Skeletal muscle satellite cell (primary cell): ENCODE measurements at regions not wholly inside any gene's neighbourhood (a gene's known extent, or its start where the extent isn't known, plus 50 kb on each side); places are given as distances from the start of the nearest gene placed in this dataset.

Experiments used
- H3K27me3 ChIP-seq: 2 replicates; pipeline ENCODE4 v1.7.0; 2013; ENCODE audit warnings: low read length; ENCODE audit not compliant: control insufficient read depth, insufficient read depth
- H3K36me3 ChIP-seq: 2 replicates; pipeline ENCODE4 v1.7.0; 2013; ENCODE audit warnings: mild to moderate bottlenecking, control low read depth, low read length; ENCODE audit not compliant: insufficient read depth
- H3K4me1 ChIP-seq: 2 replicates; pipeline ENCODE4 v1.7.0; 2013; ENCODE audit warnings: low read length; ENCODE audit not compliant: control insufficient read depth, insufficient read depth
- H3K4me2 ChIP-seq: 2 replicates; pipeline ENCODE4 v1.7.0; 2013; ENCODE audit warnings: mild to moderate bottlenecking, low read length
- H3K4me3 ChIP-seq: 2 replicates; pipeline ENCODE4 v1.7.0; 2013; ENCODE audit warnings: low read length
- H3K9ac ChIP-seq: 2 replicates; pipeline ENCODE4 v1.7.0; 2013; ENCODE audit warnings: mild to moderate bottlenecking, low read depth, low read length, moderate library complexity
- H3K9me3 ChIP-seq: replicated peaks from 2 replicates; pipeline ENCODE4 v1.7.0; 2013; ENCODE audit warnings: mild to moderate bottlenecking, control low read depth, low read length

- no peaks in the 10 kb centered on the region for H3K27me3 ChIP-seq
- H3K4me1 ChIP-seq, result no peaks in the 10 kb centered on the region
- no peak overlapping the region for H3K4me2 ChIP-seq
- peaks cover 12% of the 10 kb centered on the region for H3K9me3 ChIP-seq
- H3K36me3 ChIP-seq, result no peaks in the 10 kb centered on the region
- no peak overlapping the region for H3K9ac ChIP-seq
- no peak overlapping the region for H3K4me3 ChIP-seq
These were observed 96.5 kb upstream of the AJAP1 start for GRCh38 chr1:4557949-4558348.

GRCh38 chr1:4561205-4561604 lies 93.2 kb upstream of the AJAP1 start:
- Histone ChIP-seq H3K27me3 (no peaks in the 10 kb centered on the region), H3K9ac (no peak overlapping the region), H3K4me3 (no peak overlapping the region), H3K4me1 (no peaks in the 10 kb centered on the region), H3K4me2 (no peak overlapping the region), H3K36me3 (no peaks in the 10 kb centered on the region), H3K9me3 (peaks cover 17% of the 10 kb centered on the region)

GRCh38 chr1:4562321-4562720 lies 92.1 kb upstream of the AJAP1 start:
- no peak overlapping the region for H3K4me3 ChIP-seq
- no peaks in the 10 kb centered on the region for H3K27me3 ChIP-seq
- peaks cover 13% of the 10 kb centered on the region for H3K9me3 ChIP-seq
- no peaks in the 10 kb centered on the region for H3K36me3 ChIP-seq
- no peak overlapping the region for H3K4me2 ChIP-seq
- H3K4me1 ChIP-seq, result no peaks in the 10 kb centered on the region
- no peak overlapping the region for H3K9ac ChIP-seq

- H3K4me2 ChIP-seq, result no peak overlapping the region
- no peak overlapping the region for H3K4me3 ChIP-seq
- no peaks in the 10 kb centered on the region for H3K36me3 ChIP-seq
- no peaks in the 10 kb centered on the region for H3K27me3 ChIP-seq
- H3K9me3 ChIP-seq, result peaks cover 8% of the 10 kb centered on the region
- no peaks in the 10 kb centered on the region for H3K4me1 ChIP-seq
- H3K9ac ChIP-seq, result no peak overlapping the region
These were observed 90.8 kb upstream of the AJAP1 start for GRCh38 chr1:4563586-4563985.

GRCh38 chr1:4564051-4564450 lies 90.4 kb upstream of the AJAP1 start:
- Histone ChIP-seq H3K9me3 (peaks cover 8% of the 10 kb centered on the region), H3K4me1 (no peaks in the 10 kb centered on the region), H3K36me3 (no peaks in the 10 kb centered on the region), H3K4me2 (no peak overlapping the region), H3K9ac (no peak overlapping the region), H3K27me3 (no peaks in the 10 kb centered on the region), H3K4me3 (no peak overlapping the region)

- H3K27me3 ChIP-seq, result no peaks in the 10 kb centered on the region
- H3K4me3 ChIP-seq, result no peak overlapping the region
- peaks cover 8% of the 10 kb centered on the region for H3K9me3 ChIP-seq
- H3K36me3 ChIP-seq, result no peaks in the 10 kb centered on the region
- no peak overlapping the region for H3K9ac ChIP-seq
- H3K4me2 ChIP-seq, result no peak overlapping the region
- H3K4me1 ChIP-seq, result no peaks in the 10 kb centered on the region
These were observed 89.2 kb upstream of the AJAP1 start for GRCh38 chr1:4565166-4565565.

- H3K9me3 ChIP-seq, result peaks cover 8% of the 10 kb centered on the region
- H3K4me3 ChIP-seq, result no peak overlapping the region
- H3K36me3 ChIP-seq, result no peaks in the 10 kb centered on the region
These were observed 88.5 kb upstream of the AJAP1 start for GRCh38 chr1:4565801-4566449.

GRCh38 chr1:4571263-4571662 lies 83.1 kb upstream of the AJAP1 start:
- Histone ChIP-seq H3K9ac (no peak overlapping the region), H3K9me3 (peaks cover 4% of the 10 kb centered on the region), H3K4me3 (no peak overlapping the region), H3K36me3 (no peaks in the 10 kb centered on the region), H3K4me1 (no peaks in the 10 kb centered on the region), H3K27me3 (no peaks in the 10 kb centered on the region), H3K4me2 (no peak overlapping the region)

More at GRCh38 chr1:4565801-4566449, 88.5 kb upstream of the AJAP1 start:
- H3K4me2 ChIP-seq, result no peak overlapping the region
- H3K9ac ChIP-seq, result no peak overlapping the region
- H3K4me1 ChIP-seq, result no peaks in the 10 kb centered on the region
- no peaks in the 10 kb centered on the region for H3K27me3 ChIP-seq

GRCh38 chr1:4573526-4573925 lies 80.9 kb upstream of the AJAP1 start:
- Histone ChIP-seq H3K9me3 (peaks cover 4% of the 10 kb centered on the region), H3K27me3 (no peaks in the 10 kb centered on the region), H3K4me3 (no peak overlapping the region), H3K4me2 (no peak overlapping the region), H3K9ac (no peak overlapping the region), H3K4me1 (no peaks in the 10 kb centered on the region), H3K36me3 (no peaks in the 10 kb centered on the region)

- Histone ChIP-seq H3K27me3 (no peaks in the 10 kb centered on the region), H3K36me3 (no peaks in the 10 kb centered on the region)
These were observed 72.6 kb upstream of the AJAP1 start for GRCh38 chr1:4581807-4582206.

GRCh38 chr1:4584449-4584848 lies 70.0 kb upstream of the AJAP1 start:
- Histone ChIP-seq H3K4me2 (no peak overlapping the region), H3K27me3 (no peaks in the 10 kb centered on the region), H3K9me3 (peaks cover 19% of the 10 kb centered on the region), H3K4me1 (no peaks in the 10 kb centered on the region), H3K4me3 (no peak overlapping the region), H3K9ac (no peak overlapping the region), H3K36me3 (no peaks in the 10 kb centered on the region)

More at GRCh38 chr1:4581807-4582206, 72.6 kb upstream of the AJAP1 start:
- Histone ChIP-seq H3K4me3 (no peak overlapping the region), H3K4me2 (no peak overlapping the region), H3K9ac (no peak overlapping the region), H3K4me1 (no peaks in the 10 kb centered on the region), H3K9me3 (peaks cover 19% of the 10 kb centered on the region)

- Histone ChIP-seq H3K9me3 (peaks cover 19% of the 10 kb centered on the region), H3K36me3 (no peaks in the 10 kb centered on the region), H3K9ac (no peak overlapping the region), H3K27me3 (no peaks in the 10 kb centered on the region), H3K4me2 (no peak overlapping the region), H3K4me1 (no peaks in the 10 kb centered on the region), H3K4me3 (no peak overlapping the region)
These were observed 69.2 kb upstream of the AJAP1 start for GRCh38 chr1:4585216-4585615.
